Body of pancreas (tissue), 4 donors: ENCODE measurements at regions not wholly inside any gene's neighbourhood (a gene's known extent, or its start where the extent isn't known, plus 50 kb on each side); places are given as distances from the start of the nearest gene placed in this dataset.

ENCODE experiments used
- ATAC-seq: fragments of 150-250 bp; one replicate; pipeline ENCODE4 v1.9.1; 2016
- DNase-seq, 4 donors: peaks; one replicate each; pipeline ENCODE4 v3.0.0-alpha.2; 2019
- H3K27ac ChIP-seq, 4 donors: fragments of 200-600 bp; sonication (generic); 1 replicate in 3 of 4; 2 replicates in 1 of 4; pipeline versions ENCODE4 v1.5.1 to v1.6.1; 2016 to 2019; ENCODE audit warnings: mild to moderate bottlenecking in 1 of 4, mixed read lengths in 1 of 4, moderate library complexity in 1 of 4
- H3K27me3 ChIP-seq, 2 donors: fragments of 200-600 bp; sonication (generic); one replicate each; pipeline ENCODE4 v1.6.0; 2016; ENCODE audit warnings: mild to moderate bottlenecking in 1 of 2
- H3K36me3 ChIP-seq, 2 donors: fragments of 200-600 bp; sonication (generic); replicated peaks in 1 of 2; 2 replicates each; pipeline ENCODE4 v1.5.1; 2016; ENCODE audit warnings: low read depth in 2 of 2; ENCODE audit not compliant: insufficient read depth in 1 of 2
- H3K4me1 ChIP-seq: fragments of 200-600 bp; sonication (generic); one replicate; pipeline ENCODE4 v1.6.0; 2016
- H3K4me3 ChIP-seq, 2 donors: fragments of 200-600 bp; sonication (generic); 1 replicate in 1 of 2; 2 replicates in 1 of 2; pipeline ENCODE4 v1.5.1; 2016 to 2019
- H3K9me3 ChIP-seq, 3 donors: fragments of 200-600 bp; sonication (generic); 1 replicate in 2 of 3; 2 replicates in 1 of 3; pipeline ENCODE4 v1.5.1; 2016
- POLR2A ChIP-seq, 3 donors: fragments of 450-650 bp; IDR thresholded peaks; one replicate each; pipeline ENCODE4 v1.6.1; 2016; ENCODE audit warnings: antibody characterized with exemption in 3 of 3, mild to moderate bottlenecking in 2 of 3
- WGBS, 2 donors: methylation state at CpG; one replicate each; pipeline ENCODE4 v1.1.5; 2017; 5-methylcytosine and 5-hydroxymethylcytosine counted together
- intact Hi-C: fragments of 100-400 bp; cut with DNase I; formaldehyde crosslinking; loops from one replicate; pipeline ENCODE4 v1.15.1; 2023
- TF ChIP-seq, protein P1 (sequence below), 7 experiments: fragments of 450-650 bp in 4 of 7; fragments of 200-600 bp in 3 of 7; sonication (generic) in 3 of 7; IDR thresholded peaks; one replicate each; pipeline ENCODE4 v1.5.1; 2016 to 2019; ENCODE audit warnings: antibody characterized with exemption in 7 of 7

DNA sequence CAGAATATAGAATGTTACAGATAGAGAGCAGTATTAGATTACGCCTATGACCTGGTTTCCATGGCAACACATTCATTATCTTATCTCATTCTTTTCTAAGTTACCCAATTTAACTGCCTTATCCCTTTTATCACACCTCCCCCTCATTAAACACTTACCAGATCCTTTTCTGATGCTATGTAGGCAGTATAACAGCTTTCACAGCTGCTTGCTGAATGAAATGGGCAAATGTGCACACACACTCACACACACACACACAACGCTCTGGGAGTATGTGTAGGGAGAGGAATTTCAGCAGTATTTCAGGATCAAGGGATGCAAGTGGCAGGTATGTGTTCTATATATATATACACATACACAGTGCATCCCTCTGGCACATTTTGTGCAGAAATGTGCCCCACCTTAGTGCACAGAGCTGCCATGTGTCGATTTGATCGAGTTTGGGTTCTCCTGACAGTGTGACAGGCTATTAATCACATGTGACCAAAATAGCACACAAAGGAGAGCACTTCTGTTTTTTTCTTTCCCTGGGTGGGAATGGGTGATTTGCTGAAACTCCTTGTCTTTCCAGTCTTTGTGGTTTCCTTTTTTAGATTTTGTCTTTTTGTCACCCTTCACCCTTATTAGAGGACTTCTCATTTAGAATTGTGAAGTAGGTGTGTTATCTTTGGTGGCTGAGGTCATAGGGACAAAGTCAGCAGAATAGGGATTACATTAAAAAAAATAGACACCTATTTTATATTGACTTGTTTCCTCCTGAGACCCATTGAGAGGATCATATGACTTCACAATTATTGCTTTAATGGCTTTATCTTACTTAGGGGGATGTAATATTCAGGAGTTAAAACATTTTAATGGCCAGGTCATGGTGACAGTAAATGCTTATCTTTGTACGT, 553.7 kb downstream of the PDCD6IP start:
- H3K27ac ChIP-seq = no peak overlapping the region
- ATAC-seq (no peak), DNase-seq (no peak)
- H3K9me3 ChIP-seq = no peaks in the 10 kb centered on the region
- no peak for TF ChIP-seq POLR2A (IDR thresholded peaks at IDR 0.05)
- TF ChIP-seq, protein P1, sequence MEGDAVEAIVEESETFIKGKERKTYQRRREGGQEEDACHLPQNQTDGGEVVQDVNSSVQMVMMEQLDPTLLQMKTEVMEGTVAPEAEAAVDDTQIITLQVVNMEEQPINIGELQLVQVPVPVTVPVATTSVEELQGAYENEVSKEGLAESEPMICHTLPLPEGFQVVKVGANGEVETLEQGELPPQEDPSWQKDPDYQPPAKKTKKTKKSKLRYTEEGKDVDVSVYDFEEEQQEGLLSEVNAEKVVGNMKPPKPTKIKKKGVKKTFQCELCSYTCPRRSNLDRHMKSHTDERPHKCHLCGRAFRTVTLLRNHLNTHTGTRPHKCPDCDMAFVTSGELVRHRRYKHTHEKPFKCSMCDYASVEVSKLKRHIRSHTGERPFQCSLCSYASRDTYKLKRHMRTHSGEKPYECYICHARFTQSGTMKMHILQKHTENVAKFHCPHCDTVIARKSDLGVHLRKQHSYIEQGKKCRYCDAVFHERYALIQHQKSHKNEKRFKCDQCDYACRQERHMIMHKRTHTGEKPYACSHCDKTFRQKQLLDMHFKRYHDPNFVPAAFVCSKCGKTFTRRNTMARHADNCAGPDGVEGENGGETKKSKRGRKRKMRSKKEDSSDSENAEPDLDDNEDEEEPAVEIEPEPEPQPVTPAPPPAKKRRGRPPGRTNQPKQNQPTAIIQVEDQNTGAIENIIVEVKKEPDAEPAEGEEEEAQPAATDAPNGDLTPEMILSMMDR (IDR thresholded peaks at IDR 0.05) = no peak
- WGBS, 2 donors = 13 to 14% methylated on average over 5 of the region's 5 CpGs
- intact Hi-C loops = no loop called here
- no peaks in the 10 kb centered on the region for H3K4me1 ChIP-seq
- no peaks in the 10 kb centered on the region for H3K36me3 ChIP-seq
- H3K4me3 ChIP-seq = no peak overlapping the region
- no peaks in the 10 kb centered on the region for H3K27me3 ChIP-seq

DNA sequence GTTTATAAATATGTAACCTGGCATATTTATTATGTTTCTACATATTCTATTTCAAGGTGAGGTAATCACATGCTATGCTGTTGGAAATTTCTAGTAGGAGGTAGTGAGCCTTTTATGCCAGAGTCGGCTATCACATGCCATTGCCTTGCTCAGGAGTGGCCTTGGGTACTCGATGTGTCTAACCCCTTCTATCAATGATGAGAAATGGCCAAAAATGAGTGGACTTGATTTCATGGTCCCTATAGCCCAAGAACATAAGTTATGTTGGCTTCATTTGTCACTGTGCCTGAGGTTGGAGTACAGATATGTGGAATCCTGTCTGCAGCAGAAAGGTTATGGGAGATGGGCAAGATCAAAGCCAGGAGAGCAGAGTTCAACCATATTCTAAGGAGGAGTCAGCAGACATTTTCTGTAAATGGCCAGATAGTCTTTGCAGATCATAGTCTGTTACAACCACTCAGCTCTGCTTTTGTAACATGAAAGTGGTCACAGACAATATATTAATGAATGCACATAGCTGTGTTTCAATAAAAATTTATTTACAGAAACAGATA, 554.4 kb downstream of the PDCD6IP start:
- Histone ChIP-seq H3K27ac (no peak overlapping the region), H3K27me3 (no peaks in the 10 kb centered on the region), H3K36me3 (no peaks in the 10 kb centered on the region), H3K9me3 (no peaks in the 10 kb centered on the region), H3K4me1 (no peaks in the 10 kb centered on the region), H3K4me3 (no peak overlapping the region)
- no peak for TF ChIP-seq POLR2A (IDR thresholded peaks at IDR 0.05)
- TF ChIP-seq, protein P1 (IDR thresholded peaks at IDR 0.05) = no peak
- ATAC-seq (no peak), DNase-seq (no peak)
- intact Hi-C loops = no loop called here
- WGBS, 2 donors = 43 to 48% methylated on average over 2 of the region's 2 CpGs

DNA sequence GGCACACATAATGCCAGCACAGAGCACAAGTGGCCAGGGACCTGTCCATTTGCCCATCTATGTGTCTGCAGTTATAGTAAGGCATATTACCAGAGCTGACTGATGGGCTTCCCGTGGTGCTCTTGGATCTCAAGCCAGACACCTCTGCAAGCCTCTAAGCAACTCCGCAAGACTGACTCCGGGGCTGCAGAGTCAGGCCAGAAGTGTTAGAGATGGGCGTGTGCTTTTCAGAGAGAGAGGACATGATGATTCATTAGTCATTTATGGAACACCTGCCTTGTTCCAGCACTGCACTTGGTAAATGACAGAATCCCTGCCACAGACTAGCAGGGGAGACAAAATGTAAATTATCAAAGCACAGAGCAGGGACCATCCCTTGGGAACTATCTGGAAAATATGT, 559.0 kb downstream of the PDCD6IP start:
- no peak overlapping the region for H3K4me3 ChIP-seq
- DNase-seq = no peak
- no peaks in the 10 kb centered on the region for H3K27me3 ChIP-seq
- 53 to 63% methylated on average over 4 of the region's 4 CpGs for WGBS, 2 donors
- no peak for ATAC-seq
- H3K9me3 ChIP-seq = no peaks in the 10 kb centered on the region
- intact Hi-C loops = no loop called here
- TF ChIP-seq, protein P1 (IDR thresholded peaks at IDR 0.05) = no peak
- no peak for TF ChIP-seq POLR2A (IDR thresholded peaks at IDR 0.05)
- no peak overlapping the region for H3K27ac ChIP-seq
- H3K4me1 ChIP-seq = no peaks in the 10 kb centered on the region
- H3K36me3 ChIP-seq = no peaks in the 10 kb centered on the region

DNA sequence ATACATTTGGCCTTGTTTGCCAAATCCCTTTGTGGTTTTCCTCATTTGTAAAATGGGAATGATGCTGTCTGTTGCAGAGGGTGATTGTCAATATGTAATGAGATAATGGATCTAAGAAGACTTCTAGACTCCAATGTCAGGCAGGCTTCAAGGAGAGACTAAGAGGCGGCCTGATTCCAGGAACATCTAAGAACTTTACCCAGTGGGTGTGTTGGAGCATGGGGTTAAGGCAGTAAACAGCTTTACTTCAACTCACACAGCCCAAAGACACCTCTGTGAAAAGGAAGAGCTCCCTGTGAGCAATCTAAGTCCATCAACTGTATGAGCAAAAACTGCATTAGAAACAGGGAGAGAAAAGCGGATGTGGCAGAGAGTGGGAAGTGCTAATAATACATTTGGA, 560.6 kb downstream of the PDCD6IP start:
- intact Hi-C loops = no loop called here
- WGBS, 2 donors = 59 to 79% methylated on average over 2 of the region's 2 CpGs
- Histone ChIP-seq H3K4me3 (no peak overlapping the region), H3K4me1 (no peaks in the 10 kb centered on the region), H3K27me3 (no peaks in the 10 kb centered on the region), H3K27ac (no peak overlapping the region), H3K9me3 (no peaks in the 10 kb centered on the region), H3K36me3 (no peaks in the 10 kb centered on the region)
- DNase-seq (no peak), ATAC-seq (no peak)
- no peak for TF ChIP-seq POLR2A (IDR thresholded peaks at IDR 0.05)
- TF ChIP-seq, protein P1 (IDR thresholded peaks at IDR 0.05) = no peak
